H9 (cell line): ENCODE measurements at regions not wholly inside any gene's neighbourhood (a gene's known extent, or its start where the extent isn't known, plus 50 kb on each side); places are given as distances from the start of the nearest gene placed in this dataset.

Source experiments
- DNase-seq: peaks from one replicate; pipeline ENCODE4 v3.0.0-alpha.2; 2017
- H2AFZ ChIP-seq: one replicate; pipeline ENCODE4 v1.6.1; 2013; ENCODE audit warnings: mild to moderate bottlenecking, low read length, control low read depth, moderate library complexity
- H2AK5ac ChIP-seq: 2 replicates; pipeline ENCODE4 v1.6.1; 2013; ENCODE audit warnings: low read length, control low read depth, mixed read lengths; ENCODE audit not compliant: insufficient read length
- H2BK120ac ChIP-seq: one replicate; pipeline ENCODE4 v1.6.1; 2013; ENCODE audit warnings: low read depth, mild to moderate bottlenecking, low read length, control low read depth, inconsistent platforms; ENCODE audit not compliant: poor library complexity, severe bottlenecking
- H2BK12ac ChIP-seq: 2 replicates; pipeline ENCODE4 v1.6.1; 2013; ENCODE audit warnings: low read length, control low read depth, mixed read lengths, low read depth; ENCODE audit not compliant: insufficient read length
- H2BK15ac ChIP-seq: 2 replicates; pipeline ENCODE4 v1.6.1; 2013; ENCODE audit warnings: low read depth, low read length, control low read depth
- H2BK20ac ChIP-seq: one replicate; pipeline ENCODE4 v1.6.1; 2013; ENCODE audit warnings: low read depth, mild to moderate bottlenecking, low read length, control low read depth, inconsistent platforms; ENCODE audit not compliant: poor library complexity, severe bottlenecking
- H2BK5ac ChIP-seq: 2 replicates; pipeline ENCODE4 v1.6.1; 2013; ENCODE audit warnings: low read length, control low read depth, mixed read lengths; ENCODE audit not compliant: insufficient read length
- H3K14ac ChIP-seq: 2 replicates; pipeline ENCODE4 v1.6.1; 2013; ENCODE audit warnings: low read length, control low read depth; ENCODE audit not compliant: insufficient read depth
- H3K18ac ChIP-seq: 2 replicates; pipeline ENCODE4 v1.6.1; 2013; ENCODE audit warnings: low read depth, mild to moderate bottlenecking, mixed read lengths, low read length, control low read depth; ENCODE audit not compliant: insufficient read length
- H3K23ac ChIP-seq: 2 replicates; pipeline ENCODE4 v1.6.1; 2013; ENCODE audit warnings: low read length, control low read depth, mixed read lengths, low read depth; ENCODE audit not compliant: insufficient read length
- H3K23me2 ChIP-seq: 2 replicates; pipeline ENCODE4 v1.6.1; 2013; ENCODE audit warnings: low read depth, mild to moderate bottlenecking, mixed read lengths, low read length, control low read depth; ENCODE audit not compliant: insufficient read length, poor library complexity, severe bottlenecking
- H3K27ac ChIP-seq: 2 replicates; pipeline ENCODE4 v1.5.1; 2013; ENCODE audit warnings: low read length, control low read depth, mixed read lengths, low read depth; ENCODE audit not compliant: insufficient read length
- H3K27me3 ChIP-seq: 2 replicates; pipeline ENCODE4 v1.6.1; 2013; ENCODE audit warnings: low read length, control low read depth, inconsistent platforms; ENCODE audit not compliant: insufficient read depth
- H3K4ac ChIP-seq: 2 replicates; pipeline ENCODE4 v1.6.1; 2013; ENCODE audit warnings: low read depth, mild to moderate bottlenecking, control low read depth, inconsistent platforms, low read length, moderate library complexity
- H3K4me1 ChIP-seq: 2 replicates; pipeline ENCODE4 v1.6.1; 2013; ENCODE audit warnings: low read length, control low read depth, inconsistent platforms; ENCODE audit not compliant: insufficient read depth
- H3K4me2 ChIP-seq: 2 replicates; pipeline ENCODE4 v1.6.1; 2013; ENCODE audit warnings: low read length, control low read depth, mixed read lengths; ENCODE audit not compliant: insufficient read length, insufficient read depth
- H3K56ac ChIP-seq: 2 replicates; pipeline ENCODE4 v1.6.1; 2013; ENCODE audit warnings: low read depth, mild to moderate bottlenecking, mixed read lengths, low read length, control low read depth; ENCODE audit not compliant: insufficient read length
- H3K79me1 ChIP-seq: 2 replicates; pipeline ENCODE4 v1.6.1; 2013; ENCODE audit warnings: low read depth, mild to moderate bottlenecking, moderate library complexity, low read length, control low read depth, inconsistent platforms; ENCODE audit not compliant: insufficient read depth, poor library complexity, severe bottlenecking
- H3K79me2 ChIP-seq: 2 replicates; pipeline ENCODE4 v1.6.1; 2013; ENCODE audit warnings: low read length, control low read depth, inconsistent platforms; ENCODE audit not compliant: insufficient read depth
- H3K9ac ChIP-seq: 2 replicates; pipeline ENCODE4 v1.6.1; 2013; ENCODE audit warnings: low read length, control low read depth, mixed read lengths; ENCODE audit not compliant: insufficient read length; ENCODE audit errors: extremely low read depth
- H3K9me3 ChIP-seq: one replicate; pipeline ENCODE4 v1.6.1; 2013; ENCODE audit warnings: low read depth, low read length, inconsistent platforms; ENCODE audit not compliant: control insufficient read depth
- H3T11ph ChIP-seq: one replicate; pipeline ENCODE4 v1.6.1; 2013; ENCODE audit warnings: mild to moderate bottlenecking, low read length, control low read depth, inconsistent platforms
- H4K20me1 ChIP-seq: one replicate; pipeline ENCODE4 v1.6.1; 2013; ENCODE audit not compliant: control insufficient read depth, insufficient read length, insufficient read depth
- H4K5ac ChIP-seq: 2 replicates; pipeline ENCODE4 v1.6.1; 2013; ENCODE audit warnings: low read depth, mild to moderate bottlenecking, mixed read lengths, low read length, control low read depth; ENCODE audit not compliant: insufficient read length
- H4K8ac ChIP-seq: replicated peaks from 2 replicates; pipeline ENCODE4 v1.6.1; 2013; ENCODE audit warnings: low read length, control low read depth, mixed read lengths, low read depth; ENCODE audit not compliant: insufficient read length
- H4K91ac ChIP-seq: 2 replicates; pipeline ENCODE4 v1.6.1; 2013; ENCODE audit warnings: low read depth, mild to moderate bottlenecking, moderate library complexity, mixed read lengths, low read length, control low read depth; ENCODE audit not compliant: insufficient read length
- H3K27ac Mint-ChIP-seq, 3 experiments: 2 replicates in 2 of 3; 3 replicates in 1 of 3; pipeline ENCODE4 v1.8.0; 2020 to 2021; ENCODE audit warnings: mixed read lengths in 3 of 3, mild to moderate bottlenecking in 1 of 3, moderate library complexity in 1 of 3
- H3K27me3 Mint-ChIP-seq: 2 replicates; pipeline ENCODE4 v1.8.0; 2021; ENCODE audit warnings: low read depth, mild to moderate bottlenecking, moderate library complexity, mixed read lengths
- H3K36me3 Mint-ChIP-seq, 3 experiments: 2 replicates in 2 of 3; 3 replicates in 1 of 3; pipeline ENCODE4 v1.8.0; 2020 to 2021; ENCODE audit warnings: low read depth in 3 of 3, mixed read lengths in 3 of 3; ENCODE audit not compliant: insufficient read depth in 1 of 3
- H3K4me1 Mint-ChIP-seq, 2 experiments: 2 replicates each; pipeline ENCODE4 v1.8.0; 2020; ENCODE audit warnings: mixed read lengths in 2 of 2
- H3K4me3 Mint-ChIP-seq, 2 experiments: 2 replicates in 1 of 2; 3 replicates in 1 of 2; pipeline ENCODE4 v1.8.0; 2020 to 2021; ENCODE audit warnings: mild to moderate bottlenecking in 2 of 2, mixed read lengths in 2 of 2, moderate library complexity in 1 of 2
- H3K9me3 Mint-ChIP-seq, 2 experiments: 2 replicates in 1 of 2; 3 replicates in 1 of 2; pipeline ENCODE4 v1.8.0; 2020; ENCODE audit warnings: mild to moderate bottlenecking in 2 of 2, mixed read lengths in 2 of 2, moderate library complexity in 1 of 2
- CTCF ChIP-seq: fragments of 200-600 bp; sonication (generic); conservative IDR thresholded peaks from 3 replicates; pipeline ENCODE4 v1.8.0; 2021; ENCODE audit warnings: antibody characterized with exemption, mild to moderate bottlenecking

- 0 out of 7 replicates have a peak, but pooled peaks cover 0 to 3% (median 0%) of the 10 kb centered on the region in 3 experiments for H3K36me3 Mint-ChIP-seq
- H3K4me3 Mint-ChIP-seq = no peak overlapping the region
- H3K23ac ChIP-seq = no peak overlapping the region
- no peak overlapping the region for H3K14ac ChIP-seq
- H4K8ac ChIP-seq = no peak overlapping the region
- H3K9me3 Mint-ChIP-seq = no peaks in the 10 kb centered on the region; a peak in 1 of 5 replicates
- H4K5ac ChIP-seq = no peak overlapping the region
- no peaks in the 10 kb centered on the region for H3K79me2 ChIP-seq
- no peak overlapping the region for H3K4ac ChIP-seq
- H3K56ac ChIP-seq = no peak overlapping the region
- no peaks in the 10 kb centered on the region for H3K23me2 ChIP-seq
- no peak overlapping the region for H3K18ac ChIP-seq
- no peak overlapping the region for H2AK5ac ChIP-seq
- no peak overlapping the region for H2BK120ac ChIP-seq
- no peaks in the 10 kb centered on the region for H3K27me3 Mint-ChIP-seq
- no peak overlapping the region for H3K9ac ChIP-seq
- H2BK12ac ChIP-seq = no peak overlapping the region
- no peak overlapping the region for H2BK5ac ChIP-seq
- no peaks in the 10 kb centered on the region for H4K20me1 ChIP-seq
- H4K91ac ChIP-seq = no peak overlapping the region
- H3T11ph ChIP-seq = no peak overlapping the region
- no peak overlapping the region for H3K27ac Mint-ChIP-seq
- no peaks in the 10 kb centered on the region for H3K9me3 ChIP-seq
- no peaks in the 10 kb centered on the region for H3K27me3 ChIP-seq
- H2BK15ac ChIP-seq = no peak overlapping the region
- H2BK20ac ChIP-seq = no peak overlapping the region
- no peaks in the 10 kb centered on the region for H3K79me1 ChIP-seq
- H2AFZ ChIP-seq = no peak overlapping the region
- H3K4me1 Mint-ChIP-seq = no peaks in the 10 kb centered on the region; a peak in 1 of 4 replicates
- H3K4me2 ChIP-seq = no peak overlapping the region
- no peak for TF ChIP-seq CTCF
- no peaks in the 10 kb centered on the region for H3K4me1 ChIP-seq
- no peak for DNase-seq
- no peak overlapping the region for H3K27ac ChIP-seq
Measured at GRCh38 chr4:66558651-66559050, 888.4 kb upstream of the EPHA5 start.
